K562 (cell line): ENCODE measurements at regions not wholly inside any gene's neighbourhood (a gene's known extent, or its start where the extent isn't known, plus 50 kb on each side); places are given as distances from the start of the nearest gene placed in this dataset.

Source experiments
- CEBPB ChIP-seq: fragments of 450-650 bp; IDR thresholded peaks from 2 replicates; pipeline ENCODE4 v1.6.1; 2016; ENCODE audit warnings: missing genetic modification characterization, missing compliant biosample characterization
- DLX4 ChIP-seq: fragments of 250-450 bp; sonication (Bioruptor Pico); IDR thresholded peaks from 2 replicates; pipeline ENCODE4 v1.6.1; 2021; ENCODE audit warnings: mild to moderate bottlenecking
- MAFK ChIP-seq: IDR thresholded peaks from 2 replicates; pipeline ENCODE4 v1.6.1; 2011; ENCODE audit warnings: low read length, improper control_type of control experiment
- MAZ ChIP-seq, 2 experiments: fragments of 450-650 bp in 1 of 2; sonication (generic) in 1 of 2; formaldehyde crosslinking; IDR thresholded peaks in 1 of 2; conservative IDR thresholded peaks in 1 of 2; 2 replicates each; pipeline versions ENCODE4 v1.4.0 to v1.5.0; 2020; ENCODE audit warnings: mild to moderate bottlenecking in 1 of 2, missing genetic modification reagents in 1 of 2
- MBD2 ChIP-seq: sonication (generic); IDR thresholded peaks from 2 replicates; pipeline ENCODE4 v1.6.1; 2016; ENCODE audit warnings: low read depth, borderline replicate concordance
- NR2C2 ChIP-seq, 2 experiments: fragments of 200-800 bp in 1 of 2; sonication (Bioruptor generic) in 1 of 2; sonication (generic) in 1 of 2; formaldehyde crosslinking in 1 of 2; IDR thresholded peaks; 2 replicates each; pipeline versions ENCODE4 v1.6.1 to v1.8.0; 2016 to 2022; ENCODE audit warnings: mild to moderate bottlenecking in 1 of 2, missing compliant biosample characterization in 1 of 2, missing genetic modification characterization in 1 of 2, missing genetic modification reagents in 1 of 2
- PML ChIP-seq: IDR thresholded peaks from 2 replicates; pipeline ENCODE4 v1.6.1; 2012; ENCODE audit warnings: low read length, inconsistent platforms
- POU5F1 ChIP-seq: fragments of 150-350 bp; IDR thresholded peaks from 2 replicates; pipeline ENCODE4 v1.6.1; 2014; ENCODE audit warnings: borderline replicate concordance, low read length, low read depth, mild to moderate bottlenecking; ENCODE audit not compliant: partially characterized antibody
- RBBP5 ChIP-seq: fragments of 200-600 bp; sonication (generic); IDR thresholded peaks from 2 replicates; pipeline ENCODE4 v1.6.1; 2012; ENCODE audit warnings: borderline replicate concordance, mild to moderate bottlenecking, low read length, control low read depth, inconsistent platforms; ENCODE audit not compliant: insufficient read depth, poor library complexity, severe bottlenecking
- RBM22 ChIP-seq: fragments of 200-400 bp; formaldehyde crosslinking; IDR thresholded peaks from 2 replicates; pipeline ENCODE4 v1.6.1; 2018; ENCODE audit warnings: low read length, low read depth; ENCODE audit not compliant: poor library complexity, severe bottlenecking
- SMAD2 ChIP-seq: fragments of 150-350 bp; IDR thresholded peaks from 2 replicates; pipeline ENCODE4 v1.6.1; 2014; ENCODE audit warnings: low read depth, mild to moderate bottlenecking, low read length
- TAL1 ChIP-seq: fragments of 450-650 bp; IDR thresholded peaks from 2 replicates; pipeline ENCODE4 v1.6.1; 2016; ENCODE audit warnings: mild to moderate bottlenecking
- TOE1 ChIP-seq, 2 experiments: fragments of 450-650 bp in 1 of 2; sonication (generic) in 1 of 2; formaldehyde crosslinking in 1 of 2; IDR thresholded peaks; 2 replicates each; pipeline versions ENCODE4 v1.7.1 to v1.8.0; 2016 to 2022; ENCODE audit warnings: borderline replicate concordance in 2 of 2, mild to moderate bottlenecking in 2 of 2, antibody characterized with exemption in 1 of 2, inconsistent platforms in 1 of 2, low read depth in 1 of 2, missing genetic modification reagents in 1 of 2, moderate library complexity in 1 of 2
- TRIM24 ChIP-seq, 2 experiments: fragments of 450-650 bp; IDR thresholded peaks; 2 replicates each; pipeline ENCODE4 v1.6.1; 2016
- TRIM28 ChIP-seq: fragments of 450-650 bp; IDR thresholded peaks from 2 replicates; pipeline ENCODE4 v1.6.1; 2017
- ZNF140 ChIP-seq: fragments of 250-450 bp; sonication (Bioruptor Pico); IDR thresholded peaks from 2 replicates; pipeline ENCODE4 v1.8.0; 2021; ENCODE audit warnings: moderate library complexity, mild to moderate bottlenecking, inconsistent platforms
- ZNF444 ChIP-seq: fragments of 250-450 bp; sonication (Bioruptor Pico); IDR thresholded peaks from 2 replicates; pipeline ENCODE4 v1.4.0; 2020; ENCODE audit warnings: mild to moderate bottlenecking, moderate library complexity
- TF ChIP-seq, protein P1 (sequence below): sonication (generic); formaldehyde crosslinking; IDR thresholded peaks from 2 replicates; pipeline ENCODE4 v1.8.1; 2023; ENCODE audit warnings: mild to moderate bottlenecking, missing genetic modification reagents, moderate library complexity
- TF ChIP-seq, protein P2 (sequence below): sonication (generic); formaldehyde crosslinking; IDR thresholded peaks from 2 replicates; pipeline ENCODE4 v1.9.0; 2022; ENCODE audit warnings: mild to moderate bottlenecking, missing genetic modification reagents
- TF ChIP-seq, protein P3 (sequence below): sonication (generic); formaldehyde crosslinking; IDR thresholded peaks from 2 replicates; pipeline ENCODE4 v1.9.0; 2022; ENCODE audit warnings: mild to moderate bottlenecking, missing genetic modification reagents
- TF ChIP-seq, protein P4 (sequence below): fragments of 450-650 bp; IDR thresholded peaks from 2 replicates; pipeline ENCODE4 v1.6.1; 2016; ENCODE audit warnings: low read depth, mild to moderate bottlenecking, moderate library complexity
- TF ChIP-seq, protein P5 (sequence below): fragments of 200-800 bp; sonication (Bioruptor generic); IDR thresholded peaks from 2 replicates; pipeline ENCODE4 v1.6.1; 2017; ENCODE audit warnings: missing genetic modification characterization, missing compliant biosample characterization

DNA sequence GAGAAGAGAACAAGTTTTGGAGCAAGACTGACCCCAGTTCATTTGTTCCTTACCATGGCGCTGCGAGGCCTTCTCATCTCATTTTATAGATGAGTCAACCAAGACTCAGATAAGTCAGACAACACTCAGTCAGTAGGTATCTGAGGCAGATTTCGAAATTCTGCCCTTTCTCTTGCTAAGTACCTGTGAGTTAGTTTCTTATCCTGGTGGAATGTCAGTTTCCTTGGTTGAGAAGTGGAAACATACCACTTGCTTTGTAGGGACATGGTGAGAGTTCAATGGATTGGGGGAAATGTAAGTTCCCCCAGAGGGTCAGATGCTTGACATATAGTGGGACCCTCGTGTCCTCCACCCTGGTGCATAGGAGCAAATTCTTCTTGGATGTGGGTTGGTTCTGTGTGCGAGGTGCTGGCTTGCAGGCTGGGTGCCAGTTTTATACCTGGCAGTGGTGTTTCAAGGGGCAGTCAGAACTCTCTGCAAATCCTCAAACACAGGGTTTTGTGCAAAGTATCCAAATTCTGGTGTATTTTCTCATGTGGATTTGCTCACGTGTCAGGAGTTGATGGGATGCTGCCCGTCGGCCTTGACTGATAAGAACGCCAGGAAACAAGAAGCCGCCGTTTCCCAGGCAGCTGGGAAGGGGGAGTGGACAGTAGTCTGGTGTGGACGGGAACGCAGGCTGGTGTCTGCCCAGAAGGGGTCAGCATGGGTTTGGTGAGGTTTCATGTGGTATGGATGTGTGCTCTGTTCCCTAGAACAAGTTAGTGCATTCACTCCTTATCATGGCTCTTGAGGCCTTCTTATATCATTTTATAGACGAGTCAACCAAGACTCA is 61.1 kb upstream of the CIBAR2 start (continued):
- TF ChIP-seq MAZ (CRISPR knock-in tag; conservative IDR thresholded peaks at IDR 0.05 in 1 of 2, IDR thresholded peaks at IDR 0.05 in 1 of 2) = no peak; a peak in 1 of 4 replicates
- TF ChIP-seq POU5F1 = no peak
- TF ChIP-seq, protein P1, sequence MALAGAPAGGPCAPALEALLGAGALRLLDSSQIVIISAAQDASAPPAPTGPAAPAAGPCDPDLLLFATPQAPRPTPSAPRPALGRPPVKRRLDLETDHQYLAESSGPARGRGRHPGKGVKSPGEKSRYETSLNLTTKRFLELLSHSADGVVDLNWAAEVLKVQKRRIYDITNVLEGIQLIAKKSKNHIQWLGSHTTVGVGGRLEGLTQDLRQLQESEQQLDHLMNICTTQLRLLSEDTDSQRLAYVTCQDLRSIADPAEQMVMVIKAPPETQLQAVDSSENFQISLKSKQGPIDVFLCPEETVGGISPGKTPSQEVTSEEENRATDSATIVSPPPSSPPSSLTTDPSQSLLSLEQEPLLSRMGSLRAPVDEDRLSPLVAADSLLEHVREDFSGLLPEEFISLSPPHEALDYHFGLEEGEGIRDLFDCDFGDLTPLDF (CRISPR knock-in tag) = peak; percentile 40; the same call in 1 of the 2 replicates
- TF ChIP-seq MBD2 = peak; percentile 31; the same call in 1 of the 2 replicates
- TF ChIP-seq, protein P2, sequence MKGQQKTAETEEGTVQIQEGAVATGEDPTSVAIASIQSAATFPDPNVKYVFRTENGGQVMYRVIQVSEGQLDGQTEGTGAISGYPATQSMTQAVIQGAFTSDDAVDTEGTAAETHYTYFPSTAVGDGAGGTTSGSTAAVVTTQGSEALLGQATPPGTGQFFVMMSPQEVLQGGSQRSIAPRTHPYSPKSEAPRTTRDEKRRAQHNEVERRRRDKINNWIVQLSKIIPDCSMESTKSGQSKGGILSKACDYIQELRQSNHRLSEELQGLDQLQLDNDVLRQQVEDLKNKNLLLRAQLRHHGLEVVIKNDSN = peak; percentile 44; the same call in 1 of the 2 replicates
- no peak for TF ChIP-seq SMAD2
- TF ChIP-seq TAL1 = 0 out of 2 replicates have a peak, but pooled peaks have one; percentile 13
- no peak for TF ChIP-seq TRIM28
- TF ChIP-seq, protein P3, sequence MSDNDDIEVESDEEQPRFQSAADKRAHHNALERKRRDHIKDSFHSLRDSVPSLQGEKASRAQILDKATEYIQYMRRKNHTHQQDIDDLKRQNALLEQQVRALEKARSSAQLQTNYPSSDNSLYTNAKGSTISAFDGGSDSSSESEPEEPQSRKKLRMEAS (CRISPR knock-in tag) = peak; percentile 14; the same call in 1 of the 2 replicates
- TF ChIP-seq, protein P4, sequence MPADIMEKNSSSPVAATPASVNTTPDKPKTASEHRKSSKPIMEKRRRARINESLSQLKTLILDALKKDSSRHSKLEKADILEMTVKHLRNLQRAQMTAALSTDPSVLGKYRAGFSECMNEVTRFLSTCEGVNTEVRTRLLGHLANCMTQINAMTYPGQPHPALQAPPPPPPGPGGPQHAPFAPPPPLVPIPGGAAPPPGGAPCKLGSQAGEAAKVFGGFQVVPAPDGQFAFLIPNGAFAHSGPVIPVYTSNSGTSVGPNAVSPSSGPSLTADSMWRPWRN = peak; percentile 90
- TF ChIP-seq ZNF140 (CRISPR knock-in tag) = no peak
- no peak for TF ChIP-seq DLX4 (CRISPR knock-in tag)
- TF ChIP-seq RBM22 = no peak
- no peak for TF ChIP-seq TRIM24 (IDR thresholded peaks at IDR 0.05)
- TF ChIP-seq TOE1 (IDR thresholded peaks at IDR 0.05; ENCODE audit: borderline replicate concordance) = 0 out of 2 replicates have a peak, but pooled peaks have one; percentile 18
- no peak for TF ChIP-seq TOE1 (CRISPR knock-in tag; IDR thresholded peaks at IDR 0.05; ENCODE audit: borderline replicate concordance, low read depth)
- TF ChIP-seq MAFK = peak; percentile 5; the same call in 1 of the 2 replicates
- peak; percentile 84 for TF ChIP-seq CEBPB (tag)
- TF ChIP-seq RBBP5 = peak; percentile 51
- TF ChIP-seq, protein P5, sequence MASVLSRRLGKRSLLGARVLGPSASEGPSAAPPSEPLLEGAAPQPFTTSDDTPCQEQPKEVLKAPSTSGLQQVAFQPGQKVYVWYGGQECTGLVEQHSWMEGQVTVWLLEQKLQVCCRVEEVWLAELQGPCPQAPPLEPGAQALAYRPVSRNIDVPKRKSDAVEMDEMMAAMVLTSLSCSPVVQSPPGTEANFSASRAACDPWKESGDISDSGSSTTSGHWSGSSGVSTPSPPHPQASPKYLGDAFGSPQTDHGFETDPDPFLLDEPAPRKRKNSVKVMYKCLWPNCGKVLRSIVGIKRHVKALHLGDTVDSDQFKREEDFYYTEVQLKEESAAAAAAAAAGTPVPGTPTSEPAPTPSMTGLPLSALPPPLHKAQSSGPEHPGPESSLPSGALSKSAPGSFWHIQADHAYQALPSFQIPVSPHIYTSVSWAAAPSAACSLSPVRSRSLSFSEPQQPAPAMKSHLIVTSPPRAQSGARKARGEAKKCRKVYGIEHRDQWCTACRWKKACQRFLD (CRISPR knock-in tag) = peak; percentile 7; the same call in 1 of the 2 replicates
- 0 out of 2 replicates have a peak, but pooled peaks have one; percentile 7 for TF ChIP-seq PML
- TF ChIP-seq ZNF444 = no peak
- TF ChIP-seq NR2C2 (CRISPR knock-in tag; IDR thresholded peaks at IDR 0.05) = no peak
- TF ChIP-seq NR2C2 (tag; IDR thresholded peaks at IDR 0.05) = no peak
